ENCODE measurements at regions not wholly inside any gene's neighbourhood (a gene's known extent, or its start where the extent isn't known, plus 50 kb on each side); places are given as distances from the start of the nearest gene placed in this dataset.

DNA sequence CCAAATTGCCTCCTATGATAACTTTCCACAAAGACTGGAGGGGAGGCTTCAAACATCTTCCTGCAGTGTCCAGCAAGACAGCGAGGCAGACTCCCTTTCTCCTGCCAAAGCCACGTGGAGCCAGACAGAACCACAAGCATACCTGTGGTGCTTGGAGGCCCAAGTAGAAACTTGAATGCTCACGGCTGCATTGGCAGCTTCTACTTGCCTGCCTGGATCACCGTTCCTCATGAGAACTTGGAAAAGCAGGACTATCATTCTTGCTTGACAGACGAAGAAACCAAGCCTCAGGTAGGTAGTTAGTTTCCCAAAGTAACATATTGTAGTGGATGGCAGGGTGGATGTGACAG is 216.3 kb upstream of the SFRP2 start:
- no peak for TF ChIP-seq CTCF (IDR thresholded peaks at IDR 0.05; ENCODE audit: insufficient read depth, low read depth, low read length)
- no peak for TF ChIP-seq EZH2 (IDR thresholded peaks at IDR 0.05; ENCODE audit: insufficient read depth, low read length)
